Stimulated activated CD8-positive, alpha-beta memory T cell treated with anti-CD3 and anti-CD28 coated beads, Interleukin-15, amount 100 ng/mL, for 4 hours (primary cell): ENCODE measurements at regions not wholly inside any gene's neighbourhood (a gene's known extent, or its start where the extent isn't known, plus 50 kb on each side); places are given as distances from the start of the nearest gene placed in this dataset.
"Not testable (repeated sequence)": the region's sequence is repeated elsewhere in the genome, so short reads cannot be mapped to it uniquely, and the experiment has no call there.

Source experiments
- DNase-seq, 2 donors: peaks; one replicate each; pipeline ENCODE4 v3.0.0-alpha.2; 2020; ENCODE audit warnings: low read depth in 2 of 2

DNA sequence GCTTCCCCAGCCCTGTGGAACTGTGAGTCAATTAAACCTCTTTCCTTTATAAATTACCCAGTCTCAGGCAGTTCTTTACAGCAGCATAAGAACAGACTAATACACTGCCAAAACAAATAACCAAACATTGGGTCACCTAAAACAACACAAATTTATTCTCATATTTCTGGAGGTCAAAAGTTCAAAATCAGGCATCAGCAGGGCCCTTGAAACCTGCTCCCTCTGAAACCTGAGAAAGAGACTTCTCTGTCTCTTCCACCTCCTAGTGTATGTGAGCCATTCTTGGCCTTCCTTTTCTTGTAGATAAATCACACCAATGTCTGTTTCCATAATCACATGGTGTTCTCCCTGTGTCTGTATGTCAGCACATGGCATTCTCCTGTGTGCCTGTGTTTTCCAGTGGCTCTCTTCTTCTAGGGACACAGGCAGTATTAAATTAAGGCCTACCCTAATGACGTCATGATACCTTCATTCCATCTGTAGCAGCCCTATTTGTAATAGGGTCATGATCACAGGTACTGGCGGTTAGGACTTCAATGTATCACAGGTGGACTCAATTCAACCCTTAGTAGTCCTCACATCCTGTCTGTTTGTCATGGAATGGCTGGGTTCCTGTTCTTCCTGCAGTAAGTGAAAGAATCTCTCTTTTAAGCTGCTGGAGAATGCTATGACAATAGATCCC is 147.3 kb upstream of the CLNK start:
- no peak for DNase-seq

DNA sequence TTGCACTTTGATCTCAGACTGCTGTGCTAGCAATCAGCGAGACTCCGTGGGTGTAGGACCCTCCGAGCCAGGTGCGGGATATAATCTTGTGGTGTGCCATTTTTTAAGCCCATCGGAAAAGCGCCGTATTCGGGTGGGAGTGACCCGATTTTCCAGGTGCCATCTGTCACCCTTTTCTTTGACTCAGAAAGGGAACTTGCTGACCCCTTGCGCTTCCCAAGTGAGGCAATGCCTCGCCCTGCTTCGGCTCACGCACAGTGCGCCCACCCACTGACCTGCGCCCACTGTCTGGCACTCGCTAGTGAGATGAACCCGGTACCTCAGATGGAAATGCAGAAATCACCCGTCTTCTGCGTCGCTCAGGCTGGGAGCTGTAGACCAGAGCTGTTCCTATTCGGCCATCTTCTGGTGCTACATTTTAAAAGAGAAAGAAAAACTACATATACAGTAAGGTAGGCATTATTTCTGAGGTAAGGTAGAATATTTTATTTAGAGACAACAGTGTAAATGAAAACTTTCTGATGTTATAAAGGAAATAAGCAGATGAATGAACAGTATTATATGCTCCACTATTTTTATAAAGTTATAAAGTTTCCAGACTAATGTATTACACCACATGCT is 144.5 kb upstream of the CLNK start:
- DNase-seq, result not testable (repeated sequence)

GRCh38 chr4:10821826-10822225 is 137.3 kb upstream of the CLNK start:
- DNase-seq, result no peak

GRCh38 chr4:10816571-10816970 is 132.0 kb upstream of the CLNK start:
- DNase-seq, result no peak

- no peak for DNase-seq
Measured at GRCh38 chr4:10811991-10812390, 127.4 kb upstream of the CLNK start.

GRCh38 chr4:10810411-10810810 is 125.8 kb upstream of the CLNK start:
- DNase-seq, result no peak

DNA sequence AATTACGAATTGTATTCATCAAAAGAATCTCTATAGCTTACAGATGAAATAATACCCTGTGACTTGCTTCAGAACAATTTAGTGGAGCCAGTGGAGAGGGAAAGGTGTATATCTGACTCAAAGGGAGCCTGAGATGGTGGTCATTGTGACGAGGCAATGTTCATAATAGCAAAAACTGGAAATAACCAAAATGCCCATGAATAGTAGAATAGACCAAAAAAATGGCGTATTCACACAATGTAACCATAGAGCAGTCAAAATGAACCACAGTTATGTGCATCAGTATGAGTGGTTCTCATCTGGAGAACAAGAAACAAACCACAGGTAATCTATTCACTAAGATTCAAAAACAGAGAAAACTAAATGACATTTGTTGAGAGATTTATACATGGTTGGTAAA is 125.3 kb upstream of the CLNK start:
- DNase-seq, result no peak

- no peak for DNase-seq
Measured at GRCh38 chr4:10808591-10808990, 124.0 kb upstream of the CLNK start.

DNA sequence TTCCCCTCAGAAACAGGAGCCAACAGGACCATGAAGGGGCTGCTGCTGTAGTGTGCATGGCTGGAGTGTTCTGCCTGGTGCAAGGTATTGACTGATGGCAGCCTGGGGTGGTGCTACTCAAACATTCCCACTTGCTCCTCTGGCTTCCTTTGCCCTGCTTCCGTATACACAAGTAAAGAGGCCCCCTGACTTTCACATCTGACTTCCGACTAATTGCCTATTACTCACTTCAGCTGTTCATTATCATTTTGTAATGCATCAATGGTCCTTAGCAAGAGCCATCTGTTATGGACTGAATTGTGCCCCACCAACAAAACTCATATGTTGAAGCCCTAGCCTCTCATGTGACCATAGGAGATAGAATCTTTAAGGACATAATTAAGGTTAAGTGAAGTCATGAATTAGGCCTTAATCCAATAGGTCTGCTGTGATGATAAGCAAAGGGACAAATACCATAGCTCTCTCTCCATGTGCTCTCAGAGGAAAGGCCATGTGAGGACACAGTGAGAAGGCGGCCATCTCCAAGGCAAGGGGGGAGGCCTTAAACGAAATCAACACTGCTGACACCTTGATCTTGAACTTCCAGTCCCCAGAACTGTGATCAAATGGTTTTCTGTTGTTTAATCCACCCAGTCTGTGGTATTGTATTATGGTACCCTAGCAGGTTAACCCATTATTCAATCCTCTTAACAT is 122.5 kb upstream of the CLNK start:
- no peak for DNase-seq

GRCh38 chr4:10803713-10804343 is 119.3 kb upstream of the CLNK start:
- no peak for DNase-seq

DNA sequence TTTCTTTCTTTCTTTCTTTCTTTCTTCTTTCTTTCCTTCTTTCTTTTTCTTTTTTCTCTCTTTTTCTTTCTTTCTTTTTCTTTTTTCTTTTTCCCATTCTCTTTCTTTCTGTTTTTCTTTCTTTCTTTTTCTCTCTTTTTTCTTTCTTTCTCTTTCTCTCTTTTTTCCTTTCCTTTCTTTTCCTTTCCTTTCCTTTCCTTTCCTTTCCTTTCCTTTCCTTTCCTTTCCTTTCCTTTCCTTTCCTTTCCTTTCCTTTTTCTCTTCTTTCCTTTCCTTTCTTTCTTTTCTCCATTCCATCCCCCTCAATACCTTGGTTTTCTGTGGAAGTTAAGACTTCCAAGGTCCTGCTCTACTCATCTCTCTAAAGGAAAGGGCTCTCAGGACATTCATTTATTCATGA is 102.8 kb upstream of the CLNK start:
- DNase-seq, result no peak

GRCh38 chr4:10784621-10785020 is 100.1 kb upstream of the CLNK start:
- DNase-seq, result no peak

- no peak for DNase-seq
Measured at GRCh38 chr4:10783351-10783750, 98.8 kb upstream of the CLNK start.

GRCh38 chr4:10781805-10782204 is 97.2 kb upstream of the CLNK start:
- no peak for DNase-seq

GRCh38 chr4:10780803-10781202 is 96.2 kb upstream of the CLNK start:
- DNase-seq, result not testable (repeated sequence)

DNA sequence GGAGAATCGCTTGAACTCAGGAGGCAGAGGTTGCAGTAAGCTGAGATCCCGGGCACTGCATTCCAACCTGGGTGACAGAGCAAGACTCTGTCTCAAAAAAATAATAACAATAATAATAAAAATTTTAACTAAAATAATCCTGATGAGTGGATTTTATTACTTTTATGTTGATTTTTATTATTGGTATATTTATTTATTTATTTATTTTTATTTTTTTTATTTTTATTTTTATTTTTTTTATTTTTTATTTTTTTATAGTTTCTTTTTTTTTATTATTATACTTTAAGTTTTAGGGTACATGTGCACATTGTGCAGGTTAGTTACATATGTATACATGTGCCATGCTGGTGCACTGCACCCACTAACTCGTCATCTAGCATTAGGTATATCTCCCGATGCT is 90.6 kb upstream of the CLNK start:
- DNase-seq, result not testable (repeated sequence)

DNA sequence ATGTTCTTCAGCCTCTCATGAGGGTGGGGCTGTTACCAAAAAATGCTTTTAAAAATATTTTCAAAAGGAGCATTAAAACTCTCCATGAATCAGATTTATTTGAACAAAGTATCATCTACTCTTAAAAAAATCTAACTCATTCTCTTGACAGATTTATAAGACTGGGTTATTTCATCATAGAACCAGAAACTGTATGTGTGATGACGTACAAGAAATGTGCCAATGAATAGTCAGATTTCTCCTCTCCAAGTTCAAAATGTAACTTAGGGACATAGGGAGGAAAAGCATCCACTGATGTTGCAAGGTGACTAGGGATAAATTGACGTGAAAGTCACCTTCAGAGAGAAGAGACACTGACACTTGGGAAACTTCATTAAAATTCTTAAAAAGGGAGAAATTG is 89.1 kb upstream of the CLNK start:
- no peak for DNase-seq

DNA sequence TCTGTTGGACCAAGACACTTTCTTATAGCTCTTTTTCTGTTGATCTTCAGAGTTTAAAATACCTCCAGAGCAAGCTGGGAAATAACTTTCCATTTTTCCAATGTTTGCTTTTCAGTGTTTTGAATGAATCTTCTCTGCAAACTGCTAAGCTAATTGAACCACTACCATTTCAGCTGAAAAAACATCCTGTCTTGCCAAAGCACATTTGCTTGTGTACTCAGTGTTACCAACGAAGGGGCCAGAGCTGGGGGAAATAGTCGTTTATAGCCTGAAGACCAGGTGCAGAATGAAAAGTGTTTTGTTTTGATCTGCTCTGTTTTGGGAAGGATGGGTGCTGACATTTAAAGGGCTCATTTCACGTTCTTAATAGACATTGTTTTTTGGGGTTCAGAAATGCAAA is 88.4 kb upstream of the CLNK start:
- no peak for DNase-seq

DNA sequence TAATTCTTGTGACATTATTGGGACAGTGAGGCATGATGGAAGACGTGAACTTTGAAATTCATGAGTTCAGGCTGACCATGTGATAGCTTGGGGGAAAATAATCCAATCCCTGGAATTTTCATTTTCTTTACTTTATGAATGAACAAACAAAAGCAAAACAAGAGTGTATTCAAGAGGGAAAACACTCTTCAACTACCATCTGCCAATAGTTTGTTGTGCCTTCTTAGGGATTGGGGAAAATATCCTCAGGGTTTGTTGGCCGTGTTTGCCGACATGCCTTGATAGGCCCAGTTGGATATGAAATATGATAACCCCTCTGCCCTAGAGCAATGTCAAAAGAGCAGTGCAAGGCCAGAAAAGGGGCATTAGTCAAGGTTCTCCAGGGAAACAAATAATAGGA is 80.8 kb upstream of the CLNK start:
- no peak for DNase-seq

DNA sequence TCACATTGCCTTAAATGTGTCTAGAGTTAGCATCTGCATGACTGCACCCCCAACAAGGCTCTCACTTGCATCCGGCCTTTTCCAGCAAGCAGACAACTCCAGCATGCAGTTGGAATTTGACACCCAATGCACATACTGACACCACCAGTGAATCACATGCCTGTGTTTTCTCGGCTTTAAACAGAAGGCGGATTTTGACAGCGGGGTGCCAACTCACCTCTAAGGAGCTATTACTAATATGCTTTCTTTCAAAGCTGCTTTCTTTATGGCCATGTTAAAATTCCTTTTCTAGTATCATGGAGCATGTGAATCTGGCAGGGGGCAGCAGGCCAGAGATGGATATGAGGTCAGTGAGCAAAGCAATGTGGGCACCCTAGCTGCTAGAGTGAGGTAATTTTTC is 78.0 kb upstream of the CLNK start:
- DNase-seq, result no peak

GRCh38 chr4:10761903-10762302 is 77.3 kb upstream of the CLNK start:
- no peak for DNase-seq

GRCh38 chr4:10760086-10760485 is 75.5 kb upstream of the CLNK start:
- DNase-seq, result no peak

GRCh38 chr4:10758906-10759305 is 74.3 kb upstream of the CLNK start:
- DNase-seq, result no peak
